Upper lobe of left lung (tissue), 6 donors: ENCODE measurements at regions not wholly inside any gene's neighbourhood (a gene's known extent, or its start where the extent isn't known, plus 50 kb on each side); places are given as distances from the start of the nearest gene placed in this dataset.

Experiments
- ATAC-seq, 2 donors: fragments of 200-7000 bp; cut with Tn5 transposase; one replicate each; pipeline ENCODE4 v1.9.1; 2022; ENCODE audit warnings: mild to moderate bottlenecking in 2 of 2, moderate library complexity in 2 of 2; ENCODE audit not compliant: low FRiP score in 2 of 2
- DNase-seq, 2 donors: peaks; one replicate each; pipeline ENCODE4 v3.0.0-alpha.2; 2019 to 2020
- H3K27ac ChIP-seq, 4 donors: fragments of 200-600 bp; sonication (generic); one replicate each; pipeline ENCODE4 v1.5.1; 2016 to 2019
- H3K27me3 ChIP-seq, 4 donors: fragments of 200-600 bp; sonication (generic); one replicate each; pipeline ENCODE4 v1.5.1; 2017 to 2019
- H3K36me3 ChIP-seq, 4 donors: fragments of 200-600 bp; sonication (generic); one replicate each; pipeline ENCODE4 v1.5.1; 2016 to 2019
- H3K4me1 ChIP-seq, 4 donors: fragments of 200-600 bp; sonication (generic); one replicate each; pipeline ENCODE4 v1.5.1; 2018 to 2019
- H3K4me3 ChIP-seq, 4 donors: fragments of 200-600 bp; sonication (generic); one replicate each; pipeline ENCODE4 v1.5.1; 2017 to 2019; ENCODE audit warnings: mild to moderate bottlenecking in 2 of 4, moderate library complexity in 1 of 4
- H3K9me3 ChIP-seq, 4 donors: fragments of 200-600 bp; sonication (generic); one replicate each; pipeline ENCODE4 v1.5.1; 2018 to 2019
- EP300 ChIP-seq, 4 donors: sonication (generic); formaldehyde crosslinking; IDR thresholded peaks; one replicate each; pipeline ENCODE4 v1.5.1; 2017; ENCODE audit warnings: antibody characterized with exemption in 4 of 4, control low read depth in 2 of 4
- POLR2A ChIP-seq, 4 donors: fragments of 450-650 bp; IDR thresholded peaks; one replicate each; pipeline ENCODE4 v1.5.1; 2016 to 2017; ENCODE audit warnings: antibody characterized with exemption in 4 of 4, mild to moderate bottlenecking in 2 of 4
- POLR2AphosphoS5 ChIP-seq, 2 donors: sonication (generic); formaldehyde crosslinking; IDR thresholded peaks; one replicate each; pipeline ENCODE4 v1.5.1; 2017; ENCODE audit warnings: antibody characterized with exemption in 2 of 2
- WGBS, 2 donors: methylation state at CpG; one replicate each; pipeline ENCODE4 v1.1.5; 2017 to 2018; 5-methylcytosine and 5-hydroxymethylcytosine counted together
- TF ChIP-seq, protein P1 (sequence below), 6 experiments: fragments of 450-650 bp in 4 of 6; fragments of 200-600 bp in 2 of 6; sonication (generic) in 2 of 6; IDR thresholded peaks; one replicate each; pipeline ENCODE4 v1.5.1; 2016 to 2019; ENCODE audit warnings: antibody characterized with exemption in 6 of 6
- donor health status: DM: no; HTN: no; CAD: no; lungs with moderate emphysema.
- donor health status: DM: no; HTN: yes; CAD: no; lungs with severe emphysema.

- TF ChIP-seq POLR2AphosphoS5 (IDR thresholded peaks at IDR 0.05) (no peak), POLR2A (IDR thresholded peaks at IDR 0.05) (no peak), EP300 (IDR thresholded peaks at IDR 0.05) (no peak)
- TF ChIP-seq, protein P1, sequence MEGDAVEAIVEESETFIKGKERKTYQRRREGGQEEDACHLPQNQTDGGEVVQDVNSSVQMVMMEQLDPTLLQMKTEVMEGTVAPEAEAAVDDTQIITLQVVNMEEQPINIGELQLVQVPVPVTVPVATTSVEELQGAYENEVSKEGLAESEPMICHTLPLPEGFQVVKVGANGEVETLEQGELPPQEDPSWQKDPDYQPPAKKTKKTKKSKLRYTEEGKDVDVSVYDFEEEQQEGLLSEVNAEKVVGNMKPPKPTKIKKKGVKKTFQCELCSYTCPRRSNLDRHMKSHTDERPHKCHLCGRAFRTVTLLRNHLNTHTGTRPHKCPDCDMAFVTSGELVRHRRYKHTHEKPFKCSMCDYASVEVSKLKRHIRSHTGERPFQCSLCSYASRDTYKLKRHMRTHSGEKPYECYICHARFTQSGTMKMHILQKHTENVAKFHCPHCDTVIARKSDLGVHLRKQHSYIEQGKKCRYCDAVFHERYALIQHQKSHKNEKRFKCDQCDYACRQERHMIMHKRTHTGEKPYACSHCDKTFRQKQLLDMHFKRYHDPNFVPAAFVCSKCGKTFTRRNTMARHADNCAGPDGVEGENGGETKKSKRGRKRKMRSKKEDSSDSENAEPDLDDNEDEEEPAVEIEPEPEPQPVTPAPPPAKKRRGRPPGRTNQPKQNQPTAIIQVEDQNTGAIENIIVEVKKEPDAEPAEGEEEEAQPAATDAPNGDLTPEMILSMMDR (IDR thresholded peaks at IDR 0.05) = no peak
- Histone ChIP-seq H3K27me3 (no peaks in the 10 kb centered on the region), H3K27ac (no peak overlapping the region), H3K9me3 (peaks cover 3 to 9% (median 7%) of the 10 kb centered on the region in 4 donors), H3K36me3 (no peaks in the 10 kb centered on the region), H3K4me3 (no peak overlapping the region), H3K4me1 (no peaks in the 10 kb centered on the region)
- peak in 1 of 2 donors; percentile 1 for DNase-seq
- 62 to 64% methylated on average over 4 to 5 of the region's 5 CpGs for WGBS, 2 donors
- ATAC-seq = no peak
Observed at GRCh38 chr22:49216579-49216978, 611.1 kb downstream of the BRD1 start.

DNA sequence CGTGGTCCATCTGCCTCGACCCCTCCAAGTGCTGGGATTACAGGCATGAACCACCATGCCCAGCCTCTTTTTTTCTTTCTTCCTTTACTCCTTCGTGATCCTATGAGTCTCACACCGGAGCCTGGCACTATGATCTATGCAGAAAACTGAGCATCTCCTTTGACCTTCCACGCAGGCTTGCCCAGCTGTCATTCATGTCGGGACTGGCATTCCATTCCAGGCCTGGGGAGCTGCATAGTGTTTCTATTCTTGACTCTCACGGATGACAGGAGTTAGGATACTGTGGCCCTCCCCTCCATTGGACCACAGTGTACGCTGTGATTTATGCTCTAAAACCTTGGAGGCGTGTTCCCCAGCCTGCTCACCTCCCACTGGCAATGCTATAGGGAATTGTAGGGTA, 611.8 kb downstream of the BRD1 start:
- 86 to 90% methylated on average over 9 of the region's 9 CpGs for WGBS, 2 donors
- peak in 1 of 2 donors; percentile 6 for DNase-seq

DNA sequence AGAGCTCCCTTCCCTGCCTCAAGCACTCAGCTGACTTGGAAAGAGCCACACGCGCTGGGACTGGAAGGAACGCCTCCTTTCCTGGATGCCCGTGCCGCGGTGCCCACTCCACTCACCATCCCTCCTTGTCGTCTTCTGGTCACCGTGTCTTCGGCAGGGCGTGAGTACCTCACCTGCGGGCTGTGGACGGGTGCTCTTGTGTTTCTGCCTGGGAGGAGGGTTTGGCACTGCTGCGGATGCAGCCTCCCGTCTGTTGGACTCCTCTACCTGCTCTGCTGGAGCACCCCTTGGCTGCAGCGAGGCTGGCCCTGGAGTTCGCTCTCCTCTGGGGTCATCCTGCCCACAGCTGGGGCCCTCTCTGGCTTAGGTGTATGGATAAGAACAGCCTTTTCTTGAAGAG, 612.7 kb downstream of the BRD1 start:
- Histone ChIP-seq H3K36me3 (no peaks in the 10 kb centered on the region), H3K27me3 (no peaks in the 10 kb centered on the region), H3K27ac (no peak overlapping the region), H3K4me3 (no peak overlapping the region), H3K9me3 (peaks cover 3 to 9% (median 7%) of the 10 kb centered on the region in 4 donors), H3K4me1 (no peaks in the 10 kb centered on the region)
- WGBS, 2 donors = 93 to 96% methylated on average over 15 to 16 of the region's 16 CpGs
- TF ChIP-seq, protein P1 (IDR thresholded peaks at IDR 0.05) = no peak
- TF ChIP-seq EP300 (IDR thresholded peaks at IDR 0.05) (no peak), POLR2A (IDR thresholded peaks at IDR 0.05) (no peak), POLR2AphosphoS5 (IDR thresholded peaks at IDR 0.05) (no peak)
- peak in 1 of 2 donors; percentile 12 for DNase-seq
- ATAC-seq = no peak

More for the DNA sequence above, 611.8 kb downstream of the BRD1 start:
- H3K27me3 ChIP-seq = no peaks in the 10 kb centered on the region
- H3K4me3 ChIP-seq = no peak overlapping the region
- ATAC-seq = no peak
- no peaks in the 10 kb centered on the region for H3K36me3 ChIP-seq
- H3K9me3 ChIP-seq = peaks cover 3 to 9% (median 7%) of the 10 kb centered on the region in 4 donors
- TF ChIP-seq POLR2A (IDR thresholded peaks at IDR 0.05) (no peak), POLR2AphosphoS5 (IDR thresholded peaks at IDR 0.05) (no peak), EP300 (IDR thresholded peaks at IDR 0.05) (no peak)
- TF ChIP-seq, protein P1 (IDR thresholded peaks at IDR 0.05) = no peak
- no peak overlapping the region for H3K27ac ChIP-seq
- no peaks in the 10 kb centered on the region for H3K4me1 ChIP-seq

- ATAC-seq (no peak), DNase-seq (peak in 1 of 2 donors; percentile 6)
- Histone ChIP-seq H3K4me3 (no peak overlapping the region), H3K27me3 (no peaks in the 10 kb centered on the region), H3K27ac (no peak overlapping the region), H3K36me3 (no peaks in the 10 kb centered on the region), H3K4me1 (no peaks in the 10 kb centered on the region), H3K9me3 (peaks cover 3 to 9% (median 7%) of the 10 kb centered on the region in 4 donors)
- 55 to 68% methylated on average over 15 to 18 of the region's 18 CpGs for WGBS, 2 donors
- TF ChIP-seq, protein P1 (IDR thresholded peaks at IDR 0.05) = no peak
- TF ChIP-seq POLR2A (IDR thresholded peaks at IDR 0.05) (no peak), EP300 (IDR thresholded peaks at IDR 0.05) (no peak), POLR2AphosphoS5 (IDR thresholded peaks at IDR 0.05) (no peak)
Observed at GRCh38 chr22:49213731-49214352, 613.8 kb downstream of the BRD1 start.

- Histone ChIP-seq H3K9me3 (no peaks in the 10 kb centered on the region), H3K27me3 (no peaks in the 10 kb centered on the region), H3K36me3 (no peaks in the 10 kb centered on the region), H3K27ac (no peak overlapping the region), H3K4me3 (no peak overlapping the region), H3K4me1 (no peaks in the 10 kb centered on the region)
- DNase-seq (peak in 1 of 2 donors; percentile 20), ATAC-seq (no peak)
- 84 to 85% methylated on average over 11 of the region's 11 CpGs for WGBS, 2 donors
- TF ChIP-seq EP300 (IDR thresholded peaks at IDR 0.05) (no peak), POLR2AphosphoS5 (IDR thresholded peaks at IDR 0.05) (no peak), POLR2A (IDR thresholded peaks at IDR 0.05) (no peak)
- TF ChIP-seq, protein P1 (IDR thresholded peaks at IDR 0.05) = no peak
Observed at GRCh38 chr22:49212466-49212865, 615.2 kb downstream of the BRD1 start.
